ENCODE measurements at regions not wholly inside any gene's neighbourhood (a gene's known extent, or its start where the extent isn't known, plus 50 kb on each side); places are given as distances from the start of the nearest gene placed in this dataset.

- H3K79me2 ChIP-seq (replicated peaks; ENCODE audit: insufficient read depth, low read length): no peaks in the 10 kb centered on the region
- H3F3A ChIP-seq (ENCODE audit: insufficient read depth, low read length, poor library complexity, severe bottlenecking): no peaks in the 10 kb centered on the region
- no peaks in the 10 kb centered on the region for H3K9me3 ChIP-seq (ENCODE audit: low read length)
- no peak overlapping the region for H3K9ac ChIP-seq (ENCODE audit: low read length)
- no peak overlapping the region for H2AFZ ChIP-seq (ENCODE audit: low read depth, low read length)
- H3K4me3 ChIP-seq (ENCODE audit: low read length): no peak overlapping the region
- H4K20me1 ChIP-seq (ENCODE audit: insufficient read depth): no peaks in the 10 kb centered on the region
- H3K27ac ChIP-seq (ENCODE audit: low read length): no peak overlapping the region
- TF ChIP-seq TAF1 (IDR thresholded peaks at IDR 0.05; ENCODE audit: low read depth): no peak
- TF ChIP-seq RAD21 (conservative IDR thresholded peaks at IDR 0.05): no peak
- TF ChIP-seq, protein P1, sequence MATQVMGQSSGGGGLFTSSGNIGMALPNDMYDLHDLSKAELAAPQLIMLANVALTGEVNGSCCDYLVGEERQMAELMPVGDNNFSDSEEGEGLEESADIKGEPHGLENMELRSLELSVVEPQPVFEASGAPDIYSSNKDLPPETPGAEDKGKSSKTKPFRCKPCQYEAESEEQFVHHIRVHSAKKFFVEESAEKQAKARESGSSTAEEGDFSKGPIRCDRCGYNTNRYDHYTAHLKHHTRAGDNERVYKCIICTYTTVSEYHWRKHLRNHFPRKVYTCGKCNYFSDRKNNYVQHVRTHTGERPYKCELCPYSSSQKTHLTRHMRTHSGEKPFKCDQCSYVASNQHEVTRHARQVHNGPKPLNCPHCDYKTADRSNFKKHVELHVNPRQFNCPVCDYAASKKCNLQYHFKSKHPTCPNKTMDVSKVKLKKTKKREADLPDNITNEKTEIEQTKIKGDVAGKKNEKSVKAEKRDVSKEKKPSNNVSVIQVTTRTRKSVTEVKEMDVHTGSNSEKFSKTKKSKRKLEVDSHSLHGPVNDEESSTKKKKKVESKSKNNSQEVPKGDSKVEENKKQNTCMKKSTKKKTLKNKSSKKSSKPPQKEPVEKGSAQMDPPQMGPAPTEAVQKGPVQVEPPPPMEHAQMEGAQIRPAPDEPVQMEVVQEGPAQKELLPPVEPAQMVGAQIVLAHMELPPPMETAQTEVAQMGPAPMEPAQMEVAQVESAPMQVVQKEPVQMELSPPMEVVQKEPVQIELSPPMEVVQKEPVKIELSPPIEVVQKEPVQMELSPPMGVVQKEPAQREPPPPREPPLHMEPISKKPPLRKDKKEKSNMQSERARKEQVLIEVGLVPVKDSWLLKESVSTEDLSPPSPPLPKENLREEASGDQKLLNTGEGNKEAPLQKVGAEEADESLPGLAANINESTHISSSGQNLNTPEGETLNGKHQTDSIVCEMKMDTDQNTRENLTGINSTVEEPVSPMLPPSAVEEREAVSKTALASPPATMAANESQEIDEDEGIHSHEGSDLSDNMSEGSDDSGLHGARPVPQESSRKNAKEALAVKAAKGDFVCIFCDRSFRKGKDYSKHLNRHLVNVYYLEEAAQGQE (IDR thresholded peaks at IDR 0.05; ENCODE audit: borderline replicate concordance): no peak
- TF ChIP-seq EZH2 (IDR thresholded peaks at IDR 0.05; ENCODE audit: borderline replicate concordance, insufficient read depth, low read length, poor library complexity, severe bottlenecking): no peak
- TF ChIP-seq MXI1 (conservative IDR thresholded peaks at IDR 0.05; ENCODE audit: poor library complexity, severe bottlenecking): no peak
- no peak overlapping the region for H3K4me2 ChIP-seq (ENCODE audit: low read length)
- H3K27me3 ChIP-seq (ENCODE audit: insufficient read depth, low read depth, low read length): no peaks in the 10 kb centered on the region
- H3K9me2 ChIP-seq (ENCODE audit: insufficient read depth, low read length): no peaks in the 10 kb centered on the region
- no peaks in the 10 kb centered on the region for H3K36me3 ChIP-seq (ENCODE audit: insufficient read depth, low read length)
These were observed 167.7 kb upstream of the SERPINE2 start for GRCh38 chr2:224206816-224207215.

GRCh38 chr2:224202281-224202865, 163.3 kb upstream of the SERPINE2 start:
- H3K27ac ChIP-seq (ENCODE audit: low read length): no peak overlapping the region
- H4K20me1 ChIP-seq (ENCODE audit: insufficient read depth): no peaks in the 10 kb centered on the region
- H3K4me3 ChIP-seq (ENCODE audit: low read length): no peak overlapping the region
- H3F3A ChIP-seq (ENCODE audit: insufficient read depth, low read length, poor library complexity, severe bottlenecking): no peaks in the 10 kb centered on the region
- H3K36me3 ChIP-seq (ENCODE audit: insufficient read depth, low read length): no peaks in the 10 kb centered on the region
- no peak overlapping the region for H3K4me2 ChIP-seq (ENCODE audit: low read length)
- no peaks in the 10 kb centered on the region for H3K9me3 ChIP-seq (ENCODE audit: low read length)
- H3K27me3 ChIP-seq (ENCODE audit: insufficient read depth, low read depth, low read length): no peaks in the 10 kb centered on the region
- no peak overlapping the region for H3K9ac ChIP-seq (ENCODE audit: low read length)
- TF ChIP-seq, protein P2, sequence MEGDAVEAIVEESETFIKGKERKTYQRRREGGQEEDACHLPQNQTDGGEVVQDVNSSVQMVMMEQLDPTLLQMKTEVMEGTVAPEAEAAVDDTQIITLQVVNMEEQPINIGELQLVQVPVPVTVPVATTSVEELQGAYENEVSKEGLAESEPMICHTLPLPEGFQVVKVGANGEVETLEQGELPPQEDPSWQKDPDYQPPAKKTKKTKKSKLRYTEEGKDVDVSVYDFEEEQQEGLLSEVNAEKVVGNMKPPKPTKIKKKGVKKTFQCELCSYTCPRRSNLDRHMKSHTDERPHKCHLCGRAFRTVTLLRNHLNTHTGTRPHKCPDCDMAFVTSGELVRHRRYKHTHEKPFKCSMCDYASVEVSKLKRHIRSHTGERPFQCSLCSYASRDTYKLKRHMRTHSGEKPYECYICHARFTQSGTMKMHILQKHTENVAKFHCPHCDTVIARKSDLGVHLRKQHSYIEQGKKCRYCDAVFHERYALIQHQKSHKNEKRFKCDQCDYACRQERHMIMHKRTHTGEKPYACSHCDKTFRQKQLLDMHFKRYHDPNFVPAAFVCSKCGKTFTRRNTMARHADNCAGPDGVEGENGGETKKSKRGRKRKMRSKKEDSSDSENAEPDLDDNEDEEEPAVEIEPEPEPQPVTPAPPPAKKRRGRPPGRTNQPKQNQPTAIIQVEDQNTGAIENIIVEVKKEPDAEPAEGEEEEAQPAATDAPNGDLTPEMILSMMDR (IDR thresholded peaks at IDR 0.05; ENCODE audit: poor library complexity, severe bottlenecking): no peak
- no peak for TF ChIP-seq MXI1 (conservative IDR thresholded peaks at IDR 0.05; ENCODE audit: poor library complexity, severe bottlenecking)
- no peak for TF ChIP-seq TAF1 (IDR thresholded peaks at IDR 0.05; ENCODE audit: low read depth)
- no peak for TF ChIP-seq RAD21 (conservative IDR thresholded peaks at IDR 0.05)
- no peak for TF ChIP-seq SMC3 (conservative IDR thresholded peaks at IDR 0.05; ENCODE audit: poor library complexity)
- TF ChIP-seq, protein P1 (IDR thresholded peaks at IDR 0.05; ENCODE audit: borderline replicate concordance): no peak
- H3K9me2 ChIP-seq (ENCODE audit: insufficient read depth, low read length): no peaks in the 10 kb centered on the region
- H2AFZ ChIP-seq (ENCODE audit: low read depth, low read length): no peak overlapping the region
- H3K79me2 ChIP-seq (replicated peaks; ENCODE audit: insufficient read depth, low read length): no peaks in the 10 kb centered on the region

All from neural cell (in vitro differentiated cells).